Liver (tissue), 8 donors: ENCODE measurements at regions not wholly inside any gene's neighbourhood (a gene's known extent, or its start where the extent isn't known, plus 50 kb on each side); places are given as distances from the start of the nearest gene placed in this dataset.

Experiments used
- DNase-seq: peaks from one replicate; pipeline ENCODE4 v3.0.0-alpha.2; 2017; ENCODE audit warnings: low spot score
- H3K27ac ChIP-seq, 2 donors: one replicate each; pipeline ENCODE4 v1.7.0; 2013; ENCODE audit warnings: inconsistent platforms in 2 of 2, low read length in 2 of 2, control low read depth in 1 of 2, low read depth in 1 of 2, mild to moderate bottlenecking in 1 of 2
- H3K27me3 ChIP-seq, 4 donors: one replicate each; pipeline versions ENCODE4 v1.6.1 to v1.7.0; 2013; ENCODE audit warnings: low read length in 3 of 4, inconsistent platforms in 1 of 4, mild to moderate bottlenecking in 1 of 4, moderate library complexity in 1 of 4; ENCODE audit not compliant: control insufficient read depth in 4 of 4, insufficient read depth in 4 of 4
- H3K36me3 ChIP-seq, 4 donors: one replicate each; pipeline versions ENCODE4 v1.6.1 to v1.7.0; 2013; ENCODE audit warnings: low read length in 3 of 4, mild to moderate bottlenecking in 3 of 4, low read depth in 1 of 4, moderate library complexity in 1 of 4; ENCODE audit not compliant: control insufficient read depth in 4 of 4, insufficient read depth in 3 of 4
- H3K4me1 ChIP-seq, 4 donors: one replicate each; pipeline versions ENCODE4 v1.6.1 to v1.7.0; 2013; ENCODE audit warnings: low read length in 3 of 4, mild to moderate bottlenecking in 3 of 4, moderate library complexity in 1 of 4; ENCODE audit not compliant: control insufficient read depth in 4 of 4, insufficient read depth in 4 of 4
- H3K4me3 ChIP-seq, 3 donors: one replicate each; pipeline versions ENCODE4 v1.6.1 to v1.7.0; 2013; ENCODE audit warnings: low read length in 3 of 3, control low read depth in 1 of 3, low read depth in 1 of 3, mild to moderate bottlenecking in 1 of 3
- H3K9ac ChIP-seq, 2 donors: one replicate each; pipeline ENCODE4 v1.7.0; 2013; ENCODE audit warnings: low read length in 2 of 2, mild to moderate bottlenecking in 2 of 2, moderate library complexity in 2 of 2, control low read depth in 1 of 2, low read depth in 1 of 2
- H3K9me3 ChIP-seq, 4 donors: one replicate each; pipeline versions ENCODE4 v1.6.1 to v1.7.0; 2013; ENCODE audit warnings: low read length in 3 of 4; ENCODE audit not compliant: control insufficient read depth in 4 of 4
- EGR1 ChIP-seq, 2 donors: IDR thresholded peaks; 2 replicates each; pipeline ENCODE4 v1.6.1; 2016 to 2018; ENCODE audit warnings: antibody characterized with exemption in 2 of 2, low read depth in 2 of 2
- FOXA1 ChIP-seq: IDR thresholded peaks from 2 replicates; pipeline ENCODE4 v1.6.1; 2016; ENCODE audit warnings: antibody characterized with exemption
- FOXA2 ChIP-seq: IDR thresholded peaks from 2 replicates; pipeline ENCODE4 v1.6.1; 2016; ENCODE audit warnings: antibody characterized with exemption
- GABPA ChIP-seq, 2 donors: IDR thresholded peaks in 1 of 2; conservative IDR thresholded peaks in 1 of 2; 2 replicates each; pipeline ENCODE4 v1.6.1; 2016; ENCODE audit warnings: antibody characterized with exemption in 2 of 2, mild to moderate bottlenecking in 1 of 2, moderate library complexity in 1 of 2
- HNF4A ChIP-seq, 2 donors: conservative IDR thresholded peaks; 2 replicates each; pipeline ENCODE4 v1.6.1; 2016; ENCODE audit warnings: antibody characterized with exemption in 2 of 2, mild to moderate bottlenecking in 2 of 2
- HNF4G ChIP-seq: IDR thresholded peaks from 2 replicates; pipeline ENCODE4 v1.6.1; 2016; ENCODE audit warnings: antibody characterized with exemption
- JUND ChIP-seq, 2 donors: IDR thresholded peaks; 2 replicates each; pipeline ENCODE4 v1.6.1; 2016; ENCODE audit warnings: antibody characterized with exemption in 2 of 2
- NR2F2 ChIP-seq: IDR thresholded peaks from 2 replicates; pipeline ENCODE4 v1.6.1; 2016; ENCODE audit warnings: antibody characterized with exemption
- RAD21 ChIP-seq, 2 donors: IDR thresholded peaks; 2 replicates each; pipeline ENCODE4 v1.6.1; 2016; ENCODE audit warnings: antibody characterized with exemption in 2 of 2, mild to moderate bottlenecking in 2 of 2
- RXRA ChIP-seq, 2 donors: IDR thresholded peaks; 2 replicates each; pipeline ENCODE4 v1.6.1; 2017 to 2018; ENCODE audit warnings: antibody characterized with exemption in 2 of 2, mild to moderate bottlenecking in 1 of 2
- SP1 ChIP-seq: IDR thresholded peaks from 2 replicates; pipeline ENCODE4 v1.6.1; 2018; ENCODE audit warnings: antibody characterized with exemption, mild to moderate bottlenecking
- TAF1 ChIP-seq: conservative IDR thresholded peaks from 2 replicates; pipeline ENCODE4 v1.6.1; 2016; ENCODE audit warnings: antibody characterized with exemption, mild to moderate bottlenecking
- YY1 ChIP-seq: IDR thresholded peaks from 2 replicates; pipeline ENCODE4 v1.6.1; 2016; ENCODE audit warnings: antibody characterized with exemption, mild to moderate bottlenecking
- WGBS: extraction: QIAGEN DNeasy Blood & Tissue Kit; methylation state at CpG from one replicate; pipeline ENCODE4 v1.1.7; 2013; 5-methylcytosine and 5-hydroxymethylcytosine counted together
- TF ChIP-seq, protein P1 (sequence below): fragments of 150-350 bp; IDR thresholded peaks from 2 replicates; pipeline ENCODE4 v1.5.1; 2017; ENCODE audit warnings: improper control_type of control experiment, low read depth, low read length; ENCODE audit not compliant: missing input control
- TF ChIP-seq, protein P2 (sequence below): IDR thresholded peaks from 2 replicates; pipeline ENCODE4 v1.6.1; 2016; ENCODE audit warnings: antibody characterized with exemption
- TF ChIP-seq, protein P3 (sequence below): IDR thresholded peaks from 2 replicates; pipeline ENCODE4 v1.6.1; 2016; ENCODE audit warnings: antibody characterized with exemption
- TF ChIP-seq, protein P4 (sequence below): IDR thresholded peaks from 2 replicates; pipeline ENCODE4 v1.6.1; 2016; ENCODE audit warnings: antibody characterized with exemption
- donor health status: healthy.
- donor health status: healthy.
- donor health status: healthy.
- donor health status: healthy.
- donor health status: healthy.

DNA sequence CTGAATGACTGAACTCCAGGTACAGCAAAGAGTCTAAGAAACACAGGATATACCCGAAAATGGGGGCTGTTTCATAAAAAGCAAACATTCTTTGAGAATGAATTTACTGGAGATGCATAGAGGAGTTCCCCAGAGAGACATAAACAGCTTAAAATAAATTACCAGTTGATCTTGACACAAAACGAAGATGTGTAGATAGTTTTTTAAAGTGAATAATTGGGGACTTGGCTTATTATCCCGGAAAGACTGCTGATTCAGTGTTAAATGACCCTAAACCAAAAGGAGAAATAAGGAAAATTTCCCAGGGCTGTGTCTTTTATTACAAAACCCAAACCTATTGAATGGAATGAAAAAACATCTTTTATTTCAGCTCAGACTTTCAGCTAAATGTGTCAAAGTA lies 1052.8 kb upstream of the TMEM132C start:
- no peaks in the 10 kb centered on the region for H3K4me1 ChIP-seq
- TF ChIP-seq, protein P1, sequence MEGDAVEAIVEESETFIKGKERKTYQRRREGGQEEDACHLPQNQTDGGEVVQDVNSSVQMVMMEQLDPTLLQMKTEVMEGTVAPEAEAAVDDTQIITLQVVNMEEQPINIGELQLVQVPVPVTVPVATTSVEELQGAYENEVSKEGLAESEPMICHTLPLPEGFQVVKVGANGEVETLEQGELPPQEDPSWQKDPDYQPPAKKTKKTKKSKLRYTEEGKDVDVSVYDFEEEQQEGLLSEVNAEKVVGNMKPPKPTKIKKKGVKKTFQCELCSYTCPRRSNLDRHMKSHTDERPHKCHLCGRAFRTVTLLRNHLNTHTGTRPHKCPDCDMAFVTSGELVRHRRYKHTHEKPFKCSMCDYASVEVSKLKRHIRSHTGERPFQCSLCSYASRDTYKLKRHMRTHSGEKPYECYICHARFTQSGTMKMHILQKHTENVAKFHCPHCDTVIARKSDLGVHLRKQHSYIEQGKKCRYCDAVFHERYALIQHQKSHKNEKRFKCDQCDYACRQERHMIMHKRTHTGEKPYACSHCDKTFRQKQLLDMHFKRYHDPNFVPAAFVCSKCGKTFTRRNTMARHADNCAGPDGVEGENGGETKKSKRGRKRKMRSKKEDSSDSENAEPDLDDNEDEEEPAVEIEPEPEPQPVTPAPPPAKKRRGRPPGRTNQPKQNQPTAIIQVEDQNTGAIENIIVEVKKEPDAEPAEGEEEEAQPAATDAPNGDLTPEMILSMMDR = no peak
- TF ChIP-seq FOXA1 = no peak
- TF ChIP-seq HNF4G = no peak
- no peak for TF ChIP-seq YY1
- TF ChIP-seq FOXA2 = no peak
- TF ChIP-seq, protein P2, sequence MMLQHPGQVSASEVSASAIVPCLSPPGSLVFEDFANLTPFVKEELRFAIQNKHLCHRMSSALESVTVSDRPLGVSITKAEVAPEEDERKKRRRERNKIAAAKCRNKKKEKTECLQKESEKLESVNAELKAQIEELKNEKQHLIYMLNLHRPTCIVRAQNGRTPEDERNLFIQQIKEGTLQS = no peak
- no peak for TF ChIP-seq JUND (IDR thresholded peaks at IDR 0.05)
- TF ChIP-seq NR2F2 = no peak
- no peak for TF ChIP-seq EGR1 (IDR thresholded peaks at IDR 0.05; ENCODE audit: low read depth in 2 of 2)
- TF ChIP-seq SP1 = no peak
- no peak for TF ChIP-seq HNF4A (conservative IDR thresholded peaks at IDR 0.05)
- no peak for TF ChIP-seq TAF1
- TF ChIP-seq, protein P3, sequence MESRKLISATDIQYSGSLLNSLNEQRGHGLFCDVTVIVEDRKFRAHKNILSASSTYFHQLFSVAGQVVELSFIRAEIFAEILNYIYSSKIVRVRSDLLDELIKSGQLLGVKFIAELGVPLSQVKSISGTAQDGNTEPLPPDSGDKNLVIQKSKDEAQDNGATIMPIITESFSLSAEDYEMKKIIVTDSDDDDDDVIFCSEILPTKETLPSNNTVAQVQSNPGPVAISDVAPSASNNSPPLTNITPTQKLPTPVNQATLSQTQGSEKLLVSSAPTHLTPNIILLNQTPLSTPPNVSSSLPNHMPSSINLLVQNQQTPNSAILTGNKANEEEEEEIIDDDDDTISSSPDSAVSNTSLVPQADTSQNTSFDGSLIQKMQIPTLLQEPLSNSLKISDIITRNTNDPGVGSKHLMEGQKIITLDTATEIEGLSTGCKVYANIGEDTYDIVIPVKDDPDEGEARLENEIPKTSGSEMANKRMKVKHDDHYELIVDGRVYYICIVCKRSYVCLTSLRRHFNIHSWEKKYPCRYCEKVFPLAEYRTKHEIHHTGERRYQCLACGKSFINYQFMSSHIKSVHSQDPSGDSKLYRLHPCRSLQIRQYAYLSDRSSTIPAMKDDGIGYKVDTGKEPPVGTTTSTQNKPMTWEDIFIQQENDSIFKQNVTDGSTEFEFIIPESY = no peak
- H3K36me3 ChIP-seq = no peaks in the 10 kb centered on the region
- no peak overlapping the region for H3K4me3 ChIP-seq
- WGBS = 61% methylated on average over 3 of the region's 3 CpGs
- no peak for DNase-seq
- no peak overlapping the region for H3K9ac ChIP-seq
- no peaks in the 10 kb centered on the region for H3K27me3 ChIP-seq
- no peaks in the 10 kb centered on the region for H3K9me3 ChIP-seq
- H3K27ac ChIP-seq = no peak overlapping the region

DNA sequence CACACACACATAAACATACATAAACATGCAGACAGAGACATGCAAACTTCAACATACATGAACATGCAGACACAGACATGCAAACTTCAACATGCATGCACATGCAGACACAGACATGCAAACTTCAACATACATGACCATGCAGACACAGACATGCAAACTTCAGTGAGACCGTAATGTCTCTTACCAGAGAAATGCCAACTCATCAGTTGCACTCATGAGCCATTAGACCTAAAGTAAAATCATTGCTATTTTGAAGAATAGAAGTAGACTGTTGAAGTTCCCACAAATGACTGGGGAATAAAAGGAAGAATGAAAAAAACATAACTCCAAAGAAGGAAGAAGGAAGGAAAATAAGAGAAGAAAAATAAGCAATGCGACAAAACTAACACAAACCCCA lies 1044.0 kb upstream of the TMEM132C start:
- TF ChIP-seq RXRA (IDR thresholded peaks at IDR 0.05) (no peak), YY1 (no peak), FOXA2 (no peak), SP1 (no peak), HNF4A (conservative IDR thresholded peaks at IDR 0.05) (no peak), GABPA (IDR thresholded peaks at IDR 0.05 in 1 of 2, conservative IDR thresholded peaks at IDR 0.05 in 1 of 2) (no peak), HNF4G (no peak), RAD21 (IDR thresholded peaks at IDR 0.05) (no peak), EGR1 (IDR thresholded peaks at IDR 0.05; ENCODE audit: low read depth in 2 of 2) (no peak)
- TF ChIP-seq, protein P2 = no peak
- TF ChIP-seq, protein P1 = no peak
- TF ChIP-seq, protein P4, sequence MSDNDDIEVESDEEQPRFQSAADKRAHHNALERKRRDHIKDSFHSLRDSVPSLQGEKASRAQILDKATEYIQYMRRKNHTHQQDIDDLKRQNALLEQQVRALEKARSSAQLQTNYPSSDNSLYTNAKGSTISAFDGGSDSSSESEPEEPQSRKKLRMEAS = no peak
- TF ChIP-seq, protein P3 = no peak
- no peak overlapping the region for H3K4me3 ChIP-seq
- H3K27ac ChIP-seq = no peak overlapping the region
- no peaks in the 10 kb centered on the region for H3K36me3 ChIP-seq
- WGBS = 96% methylated on average over 2 of the region's 2 CpGs
- H3K9me3 ChIP-seq = no peaks in the 10 kb centered on the region
- no peaks in the 10 kb centered on the region for H3K4me1 ChIP-seq
- DNase-seq = no peak
- H3K27me3 ChIP-seq = no peaks in the 10 kb centered on the region
- H3K9ac ChIP-seq = no peak overlapping the region
